Thyroid gland (tissue), 4 donors: ENCODE measurements at regions not wholly inside any gene's neighbourhood (a gene's known extent, or its start where the extent isn't known, plus 50 kb on each side); places are given as distances from the start of the nearest gene placed in this dataset.

Experiments
- CTCF ChIP-seq, 6 experiments: fragments of 200-600 bp in 3 of 6; fragments of 450-650 bp in 3 of 6; sonication (generic) in 3 of 6; IDR thresholded peaks; one replicate each; pipeline ENCODE4 v1.5.1; 2016 to 2019; ENCODE audit warnings: antibody characterized with exemption in 6 of 6, mild to moderate bottlenecking in 2 of 6, inconsistent platforms in 1 of 6, moderate library complexity in 1 of 6
- POLR2A ChIP-seq, 2 donors: fragments of 450-650 bp; IDR thresholded peaks; one replicate each; pipeline ENCODE4 v1.6.1; 2017; ENCODE audit warnings: antibody characterized with exemption in 2 of 2, mild to moderate bottlenecking in 2 of 2, moderate library complexity in 1 of 2

- no peak for TF ChIP-seq CTCF (IDR thresholded peaks at IDR 0.05)
- no peak for TF ChIP-seq POLR2A (IDR thresholded peaks at IDR 0.05)
Measured at GRCh38 chr14:35235840-35236239, 56.3 kb upstream of the PSMA6 start.
